ENCODE measurements at regions not wholly inside any gene's neighbourhood (a gene's known extent, or its start where the extent isn't known, plus 50 kb on each side); places are given as distances from the start of the nearest gene placed in this dataset.

DNA sequence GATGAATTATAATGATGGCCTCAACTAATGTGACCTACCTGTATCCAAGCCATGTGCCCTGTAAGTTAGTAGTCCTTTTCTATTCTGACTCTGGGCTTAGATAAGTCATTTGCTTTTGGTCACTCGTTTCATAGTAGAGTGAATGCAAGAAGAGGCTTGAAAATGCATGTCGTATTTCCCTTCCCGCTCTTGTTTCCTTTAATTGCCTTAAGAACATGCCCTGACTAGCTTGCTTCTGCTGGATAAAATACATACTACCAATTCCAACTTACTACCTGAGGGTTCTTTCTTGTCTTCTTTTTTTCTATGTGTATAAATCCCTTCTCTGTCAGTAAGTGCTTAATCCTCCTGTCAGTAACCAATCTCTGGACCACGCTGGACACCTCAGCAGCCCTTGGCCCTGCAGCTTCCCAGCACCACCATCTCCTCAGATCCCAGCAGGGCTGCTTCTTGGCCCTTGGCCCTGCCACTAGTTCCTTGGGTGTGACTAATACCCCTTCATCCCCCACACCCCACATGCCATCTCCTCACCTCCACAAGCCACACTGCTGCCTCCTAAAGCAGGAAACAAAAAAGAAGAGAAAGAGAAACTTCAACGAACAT lies 771.7 kb downstream of the IGSF11 start:
- no peak for TF ChIP-seq CTCF (IDR thresholded peaks at IDR 0.05; ENCODE audit: extremely low read depth, missing control alignments)
- no peak for DNase-seq (ENCODE audit: low spot score)

GRCh38 chr3:118267588-118267987 lies 767.1 kb downstream of the IGSF11 start:
- no peak for TF ChIP-seq CTCF (IDR thresholded peaks at IDR 0.05; ENCODE audit: extremely low read depth, missing control alignments)
- no peak for DNase-seq (ENCODE audit: low spot score)

DNA sequence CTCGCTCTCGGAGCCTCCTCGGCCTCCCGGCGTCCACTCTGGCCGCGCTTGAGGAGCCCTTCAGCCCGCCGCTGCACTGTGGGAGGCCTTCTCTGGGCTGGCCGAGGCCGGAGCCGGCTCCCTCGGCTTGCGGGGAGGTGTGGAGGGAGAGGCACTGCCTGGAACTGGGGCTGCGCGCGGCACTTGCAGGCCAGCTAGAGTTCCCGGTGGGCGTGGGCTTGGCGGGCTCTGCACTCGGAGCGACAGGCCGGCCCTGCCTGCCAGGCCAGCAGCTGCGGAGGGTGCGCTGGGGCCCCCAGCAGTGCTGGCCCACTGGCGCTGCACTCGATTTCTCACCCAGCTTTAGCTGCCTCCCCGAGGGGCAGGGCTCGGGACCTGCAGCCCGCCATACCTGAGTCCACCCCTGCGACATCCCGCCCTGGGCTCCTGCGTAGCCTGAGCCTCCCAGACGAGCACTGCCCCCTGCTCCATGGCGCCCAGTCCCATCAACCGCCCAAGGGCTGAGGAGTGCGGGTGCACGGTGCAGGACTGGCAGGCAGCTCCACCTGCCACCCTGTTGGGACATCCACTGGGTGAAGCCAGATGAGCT lies 765.0 kb downstream of the IGSF11 start:
- no peak for DNase-seq (ENCODE audit: low spot score)

DNA sequence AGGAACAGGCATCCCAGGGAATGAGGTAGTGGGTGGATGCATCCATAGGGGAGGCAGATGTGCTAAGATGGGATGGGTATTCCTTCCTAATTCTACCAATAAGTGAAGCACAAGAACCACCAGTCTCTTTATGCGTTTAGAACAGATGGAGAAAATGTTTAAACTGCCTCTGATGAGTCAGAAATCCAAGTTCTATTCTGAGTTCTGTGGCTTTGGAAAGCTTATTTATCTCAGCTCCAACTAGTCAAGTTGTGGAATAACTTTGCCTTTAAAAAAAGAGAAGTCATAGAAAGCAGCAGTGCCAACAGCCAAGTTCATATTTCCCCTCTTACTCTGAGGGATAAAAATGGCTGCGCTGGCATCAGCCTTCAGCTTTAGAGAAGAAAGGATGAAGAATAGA lies 761.7 kb downstream of the IGSF11 start:
- no peak for DNase-seq (ENCODE audit: low spot score)
- no peak for TF ChIP-seq CTCF (IDR thresholded peaks at IDR 0.05; ENCODE audit: extremely low read depth, missing control alignments)

More for the DNA sequence above, 765.0 kb downstream of the IGSF11 start:
- no peak for TF ChIP-seq CTCF (IDR thresholded peaks at IDR 0.05; ENCODE audit: extremely low read depth, missing control alignments)

DNA sequence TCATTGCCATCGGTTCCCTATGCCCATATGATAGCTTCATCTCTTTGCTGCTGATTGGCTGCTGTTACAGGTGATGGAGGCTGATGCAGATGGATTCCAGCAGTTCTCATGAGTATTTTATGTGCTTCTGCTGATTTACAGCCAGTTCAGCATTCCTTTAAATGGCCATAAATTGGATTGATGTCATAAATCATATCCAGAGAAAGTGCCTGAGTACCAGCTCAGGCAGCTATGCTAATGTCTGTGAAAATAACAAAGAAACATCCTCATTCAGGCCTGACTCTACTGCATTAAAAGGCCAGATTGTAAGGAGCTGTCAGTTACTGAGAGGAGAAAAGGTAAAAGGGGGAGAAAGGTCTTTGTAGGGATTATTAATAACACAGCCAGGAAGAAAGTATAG lies 756.8 kb downstream of the IGSF11 start:
- no peak for DNase-seq (ENCODE audit: low spot score)
- no peak for TF ChIP-seq CTCF (IDR thresholded peaks at IDR 0.05; ENCODE audit: extremely low read depth, missing control alignments)

DNA sequence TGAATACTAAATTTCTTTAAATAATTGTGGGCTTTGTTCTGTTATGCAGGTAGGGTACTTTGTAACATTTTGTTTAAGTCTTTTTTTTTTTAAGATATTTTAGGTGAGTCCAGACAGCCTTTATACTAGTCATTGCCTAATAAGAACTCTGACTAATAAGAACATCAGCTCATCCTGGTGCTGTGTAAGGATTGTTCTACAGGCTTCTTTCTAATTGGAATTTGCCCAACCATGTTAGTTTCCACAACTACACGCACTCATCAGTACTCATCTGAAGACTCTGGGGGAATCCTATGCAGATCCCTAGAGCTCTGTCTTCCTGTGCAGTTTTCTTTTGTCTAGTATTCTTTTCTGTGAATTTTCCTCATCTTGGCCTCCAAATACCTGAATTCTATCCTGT lies 741.8 kb downstream of the IGSF11 start:
- no peak for TF ChIP-seq CTCF (IDR thresholded peaks at IDR 0.05; ENCODE audit: extremely low read depth, missing control alignments)
- DNase-seq (ENCODE audit: low spot score), result no peak

DNA sequence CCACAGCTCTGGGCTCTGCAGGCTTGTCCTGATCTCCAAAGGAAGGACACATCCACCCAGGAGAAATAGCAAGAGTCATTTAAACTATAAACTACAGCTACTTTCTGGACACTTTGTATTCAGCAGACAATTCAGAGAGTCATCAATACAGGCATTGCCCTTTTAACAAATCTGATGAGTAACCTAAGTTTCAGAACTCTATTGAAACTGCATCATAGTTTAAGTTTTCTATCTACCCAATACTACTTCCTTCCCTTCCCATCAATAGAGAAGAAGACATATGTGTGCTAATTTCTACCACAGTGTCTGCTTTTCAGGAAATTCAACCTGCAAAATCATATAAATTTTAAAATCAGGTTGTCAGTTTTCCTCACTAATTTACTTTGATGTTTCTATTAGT lies 736.5 kb downstream of the IGSF11 start:
- no peak for DNase-seq (ENCODE audit: low spot score)
- no peak for TF ChIP-seq CTCF (IDR thresholded peaks at IDR 0.05; ENCODE audit: extremely low read depth, missing control alignments)

All from GM20000 (cell line).